Smooth muscle cell (in vitro differentiated cells): ENCODE measurements at regions not wholly inside any gene's neighbourhood (a gene's known extent, or its start where the extent isn't known, plus 50 kb on each side); places are given as distances from the start of the nearest gene placed in this dataset.

Source experiments
- DNase-seq: peaks from one replicate; lab custom pipeline; 2025; ENCODE audit not compliant: unreplicated experiment; lab: John Stamatoyannopoulos, UW
- H2AFZ ChIP-seq: fragments of 200-600 bp; sonication (generic); 2 replicates; pipeline ENCODE4 v1.6.0; 2016; ENCODE audit warnings: antibody characterized with exemption, low read depth, mild to moderate bottlenecking
- H3F3A ChIP-seq: fragments of 200-600 bp; sonication (generic); 2 replicates; pipeline ENCODE4 v1.6.0; 2017; ENCODE audit warnings: antibody characterized with exemption, low read depth
- H3K27ac ChIP-seq: fragments of 200-600 bp; sonication (generic); 2 replicates; pipeline ENCODE4 v1.5.1; 2016; ENCODE audit warnings: low read depth, mild to moderate bottlenecking
- H3K27me3 ChIP-seq: fragments of 200-600 bp; sonication (generic); 2 replicates; pipeline ENCODE4 v1.6.1; 2016; ENCODE audit warnings: low read depth, mild to moderate bottlenecking
- H3K36me3 ChIP-seq: fragments of 200-600 bp; sonication (generic); 2 replicates; pipeline ENCODE4 v1.5.1; 2016; ENCODE audit warnings: low read depth
- H3K4me1 ChIP-seq: fragments of 200-600 bp; sonication (generic); 2 replicates; pipeline ENCODE4 v1.5.1; 2016; ENCODE audit warnings: low read depth
- H3K4me2 ChIP-seq: fragments of 200-600 bp; sonication (generic); 2 replicates; pipeline ENCODE4 v1.6.0; 2016; ENCODE audit warnings: mild to moderate bottlenecking
- H3K4me3 ChIP-seq: fragments of 200-600 bp; sonication (generic); 2 replicates; pipeline ENCODE4 v1.5.1; 2016; ENCODE audit warnings: mild to moderate bottlenecking
- H3K79me2 ChIP-seq: fragments of 200-600 bp; sonication (generic); 2 replicates; pipeline ENCODE4 v1.6.0; 2016; ENCODE audit warnings: low read depth, mild to moderate bottlenecking
- H3K9ac ChIP-seq: fragments of 200-600 bp; sonication (generic); 2 replicates; pipeline ENCODE4 v1.6.0; 2016; ENCODE audit warnings: low read depth
- H3K9me3 ChIP-seq: fragments of 200-600 bp; sonication (generic); replicated peaks from 2 replicates; pipeline ENCODE4 v1.5.1; 2016; ENCODE audit warnings: low read depth
- H4K20me1 ChIP-seq: fragments of 200-600 bp; sonication (generic); 2 replicates; pipeline ENCODE4 v1.6.0; 2016; ENCODE audit warnings: low read depth
- CTCF ChIP-seq: fragments of 200-600 bp; sonication (generic); IDR thresholded peaks from 2 replicates; pipeline ENCODE4 v1.5.1; 2017; ENCODE audit warnings: borderline replicate concordance, mild to moderate bottlenecking, antibody characterized with exemption; ENCODE audit not compliant: insufficient read depth, poor library complexity, severe bottlenecking
- WGBS: methylation state at CpG from one replicate; pipeline ENCODE4 v1.1.7; 2016; ENCODE audit warnings: low lambda C conversion rate; 5-methylcytosine and 5-hydroxymethylcytosine counted together

GRCh38 chr3:65210026-65210814, 522.4 kb upstream of the ADAMTS9 start:
- Histone ChIP-seq H3K27me3 (no peaks in the 10 kb centered on the region), H3K4me3 (no peak overlapping the region), H3K9me3 (no peaks in the 10 kb centered on the region), H3K79me2 (no peaks in the 10 kb centered on the region), H3K4me2 (no peak overlapping the region), H3K4me1 (no peaks in the 10 kb centered on the region), H3K9ac (no peak overlapping the region), H4K20me1 (no peaks in the 10 kb centered on the region), H2AFZ (no peak overlapping the region), H3K36me3 (no peaks in the 10 kb centered on the region), H3K27ac (no peak overlapping the region), H3F3A (no peaks in the 10 kb centered on the region)
- WGBS = 70% methylated on average over 1 of the region's 1 CpG
- TF ChIP-seq CTCF = no peak
- no peak for DNase-seq

- H2AFZ ChIP-seq = no peak overlapping the region
- H3F3A ChIP-seq = no peaks in the 10 kb centered on the region
- H4K20me1 ChIP-seq = no peaks in the 10 kb centered on the region
- no peak overlapping the region for H3K4me2 ChIP-seq
- no peaks in the 10 kb centered on the region for H3K36me3 ChIP-seq
- H3K27me3 ChIP-seq = no peaks in the 10 kb centered on the region
- no peak overlapping the region for H3K27ac ChIP-seq
- no peak for DNase-seq
- no peak overlapping the region for H3K4me3 ChIP-seq
- no peak overlapping the region for H3K9ac ChIP-seq
- TF ChIP-seq CTCF = no peak
- no peaks in the 10 kb centered on the region for H3K9me3 ChIP-seq
- H3K4me1 ChIP-seq = no peaks in the 10 kb centered on the region
- WGBS = 99% methylated on average over 2 of the region's 2 CpGs
- H3K79me2 ChIP-seq = no peaks in the 10 kb centered on the region
These were observed 514.6 kb upstream of the ADAMTS9 start for GRCh38 chr3:65202395-65202794.

- Histone ChIP-seq H3K27me3 (no peaks in the 10 kb centered on the region), H3F3A (no peaks in the 10 kb centered on the region), H2AFZ (no peak overlapping the region), H3K4me1 (no peaks in the 10 kb centered on the region), H3K79me2 (no peaks in the 10 kb centered on the region), H3K27ac (no peak overlapping the region), H3K36me3 (no peaks in the 10 kb centered on the region), H3K4me2 (no peak overlapping the region), H3K4me3 (no peak overlapping the region), H3K9me3 (no peaks in the 10 kb centered on the region), H3K9ac (no peak overlapping the region), H4K20me1 (no peaks in the 10 kb centered on the region)
- no peak for DNase-seq
- no peak for TF ChIP-seq CTCF
- 44% methylated on average over 2 of the region's 2 CpGs for WGBS
These were observed 514.1 kb upstream of the ADAMTS9 start for GRCh38 chr3:65201926-65202325.
